IMR-90 (cell line): ENCODE measurements at regions not wholly inside any gene's neighbourhood (a gene's known extent, or its start where the extent isn't known, plus 50 kb on each side); places are given as distances from the start of the nearest gene placed in this dataset.

Experiments
- ATAC-seq: fragments of 200-7000 bp; cut with Tn5 transposase; 2 replicates; pipeline ENCODE4 v1.9.1; 2020; ENCODE audit warnings: low read depth, mild to moderate bottlenecking, moderate library complexity
- BruUV-seq: library from RNA; stranded (reverse); fragments of 400-500 nt; replicated peaks from 2 replicates; lab custom pipeline; 2021; lab: Mats Ljungman, UMichigan
- CTCF ChIA-PET: fragments of 300-600 bp; formaldehyde crosslinking; extraction: SDS; loops from one replicate; lab custom pipeline; 2021; ENCODE audit warnings: antibody characterized with exemption; lab: Yijun Ruan, JAX
- POLR2A ChIA-PET: fragments of 300-600 bp; sonication (Branson Sonifier 250); formaldehyde crosslinking; loops from one replicate; lab custom pipeline; 2022; ENCODE audit warnings: antibody characterized with exemption; ENCODE audit not compliant: unreplicated experiment; lab: Charles Lee
- DNase-seq: peaks from one replicate; pipeline ENCODE4 v3.0.0; 2013
- H2AFZ ChIP-seq: replicated peaks from 2 replicates; pipeline ENCODE3; 2013; ENCODE audit warnings: low read length, mild to moderate bottlenecking; ENCODE audit not compliant: poor library complexity
- H2AK5ac ChIP-seq: 2 replicates; pipeline ENCODE4 v1.6.1; 2013; ENCODE audit warnings: low read depth, low read length, inconsistent platforms
- H2AK9ac ChIP-seq: replicated peaks from 2 replicates; pipeline ENCODE3; 2013; ENCODE audit warnings: mild to moderate bottlenecking, low read depth, low read length, moderate library complexity; ENCODE audit not compliant: poor library complexity
- H2BK120ac ChIP-seq: 2 replicates; pipeline ENCODE4 v1.6.1; 2013; ENCODE audit warnings: low read depth, low read length, inconsistent platforms
- H2BK15ac ChIP-seq: 3 replicates; pipeline ENCODE4 v1.6.1; 2013; ENCODE audit warnings: low read depth, low read length, inconsistent platforms
- H2BK20ac ChIP-seq: 2 replicates; pipeline ENCODE4 v1.6.1; 2013; ENCODE audit warnings: low read depth, mild to moderate bottlenecking, inconsistent platforms, low read length, moderate library complexity
- H2BK5ac ChIP-seq: 2 replicates; pipeline ENCODE4 v1.6.1; 2013; ENCODE audit warnings: mild to moderate bottlenecking, low read depth, low read length, inconsistent platforms; ENCODE audit not compliant: poor library complexity, severe bottlenecking
- H3K14ac ChIP-seq: replicated peaks from 2 replicates; pipeline ENCODE4 v1.6.1; 2013; ENCODE audit warnings: low read depth, low read length, inconsistent platforms
- H3K18ac ChIP-seq: 2 replicates; pipeline ENCODE4 v1.6.1; 2013; ENCODE audit warnings: low read depth, low read length, control low read depth
- H3K23ac ChIP-seq: 2 replicates; pipeline ENCODE4 v1.6.1; 2013; ENCODE audit warnings: low read depth, low read length, inconsistent platforms
- H3K27ac ChIP-seq: 2 replicates; pipeline ENCODE4 v1.5.1; 2013; ENCODE audit warnings: mild to moderate bottlenecking, control low read depth, low read length; ENCODE audit not compliant: insufficient read depth
- H3K27me3 ChIP-seq: 2 replicates; pipeline ENCODE4 v1.6.1; 2013; ENCODE audit warnings: low read length; ENCODE audit not compliant: control insufficient read depth, insufficient read depth
- H3K36me3 ChIP-seq: 2 replicates; pipeline ENCODE4 v1.6.1; 2013; ENCODE audit warnings: low read length, mixed read lengths; ENCODE audit not compliant: control insufficient read depth, insufficient read depth
- H3K4ac ChIP-seq: 2 replicates; pipeline ENCODE4 v1.6.1; 2013; ENCODE audit warnings: low read depth, low read length, inconsistent platforms
- H3K4me1 ChIP-seq: 2 replicates; pipeline ENCODE4 v1.6.1; 2013; ENCODE audit warnings: low read length, mixed read lengths; ENCODE audit not compliant: control insufficient read depth, insufficient read depth
- H3K4me2 ChIP-seq: 2 replicates; pipeline ENCODE4 v1.6.1; 2013; ENCODE audit warnings: low read depth, mild to moderate bottlenecking, control low read depth, low read length, moderate library complexity
- H3K4me3 ChIP-seq: 2 replicates; pipeline ENCODE4 v1.5.1; 2013; ENCODE audit warnings: low read depth, mild to moderate bottlenecking, control low read depth, low read length, moderate library complexity; ENCODE audit not compliant: insufficient read depth
- H3K56ac ChIP-seq: 2 replicates; pipeline ENCODE4 v1.6.1; 2013; ENCODE audit warnings: low read length, inconsistent platforms; ENCODE audit not compliant: insufficient read depth; ENCODE audit errors: extremely low read depth
- H3K79me1 ChIP-seq, 2 experiments: 2 replicates each; pipeline ENCODE4 v1.6.1; 2013; ENCODE audit warnings: low read length in 2 of 2, inconsistent platforms in 1 of 2, low read depth in 1 of 2
- H3K9ac ChIP-seq: 2 replicates; pipeline ENCODE4 v1.6.1; 2013; ENCODE audit warnings: low read depth, low read length, control low read depth
- H3K9me1 ChIP-seq: 2 replicates; pipeline ENCODE4 v1.6.1; 2013; ENCODE audit warnings: low read length, inconsistent platforms; ENCODE audit not compliant: insufficient read depth
- H3K9me3 ChIP-seq: 2 replicates; pipeline ENCODE4 v1.6.1; 2013; ENCODE audit warnings: low read length; ENCODE audit not compliant: control insufficient read depth, insufficient read depth
- H4K20me1 ChIP-seq: 2 replicates; pipeline ENCODE4 v1.6.1; 2013; ENCODE audit warnings: low read length, inconsistent platforms; ENCODE audit not compliant: insufficient read depth
- H4K5ac ChIP-seq: 2 replicates; pipeline ENCODE4 v1.6.1; 2013; ENCODE audit warnings: mild to moderate bottlenecking, low read depth, low read length, control low read depth
- H4K8ac ChIP-seq, 2 experiments: 2 replicates each; pipeline ENCODE4 v1.6.1; 2013; ENCODE audit warnings: low read depth in 2 of 2, low read length in 2 of 2, control low read depth in 1 of 2, inconsistent platforms in 1 of 2
- H4K91ac ChIP-seq: 2 replicates; pipeline ENCODE4 v1.6.1; 2013; ENCODE audit warnings: low read depth, low read length, inconsistent platforms; ENCODE audit not compliant: insufficient read depth
- CEBPB ChIP-seq: IDR thresholded peaks from 2 replicates; pipeline ENCODE4 v1.6.1; 2012; ENCODE audit warnings: low read depth, low read length, improper control_type of control experiment
- MAZ ChIP-seq: IDR thresholded peaks from 2 replicates; pipeline ENCODE4 v1.6.1; 2012; ENCODE audit warnings: low read depth, mild to moderate bottlenecking, low read length, improper control_type of control experiment, moderate library complexity, borderline replicate concordance
- WGBS, 2 experiments: methylation state at CpG; one replicate each; pipeline versions ENCODE4 v1.1.5 to v1.1.7; 2013; ENCODE audit warnings: missing lambda C conversion rate in 2 of 2; ENCODE audit not compliant: insufficient read length in 1 of 2; ENCODE audit errors: extremely low coverage in 2 of 2; 5-methylcytosine and 5-hydroxymethylcytosine counted together
- dilution Hi-C: fragments of 300-500 bp; cut with HindIII; formaldehyde crosslinking; loops from one replicate; pipeline ENCODE4 v1.14.3; 2018; ENCODE audit warnings: low sequenced_read_pairs; ENCODE audit not compliant: unreplicated experiment
- in situ Hi-C: fragments of 300-500 bp; cut with MboI; formaldehyde crosslinking; loops from 3 replicates; pipeline ENCODE4 v1.14.3; 2019; ENCODE audit warnings: low sequenced_read_pairs, inconsistent platforms, mixed read lengths
- intact Hi-C: fragments of 100-400 bp; cut with micrococcal nuclease; formaldehyde crosslinking; loops from 2 replicates; pipeline ENCODE4 v1.10.0; 2022

- BruUV-seq = no TSS peak
- Histone ChIP-seq H3K4me1 (no peaks in the 10 kb centered on the region), H2AFZ (no peak overlapping the region), H2AK9ac (no peak overlapping the region), H3K56ac (no peak overlapping the region), H4K5ac (no peak overlapping the region), H2AK5ac (no peak overlapping the region), H3K14ac (no peak overlapping the region), H3K4me3 (no peak overlapping the region), H3K36me3 (no peaks in the 10 kb centered on the region), H4K8ac (no peak overlapping the region), H3K27ac (no peak overlapping the region), H4K20me1 (no peaks in the 10 kb centered on the region), H3K9me1 (no peaks in the 10 kb centered on the region), H2BK120ac (no peak overlapping the region), H3K79me1 (no peaks in the 10 kb centered on the region), H2BK20ac (no peak overlapping the region), H3K27me3 (no peaks in the 10 kb centered on the region; the same call in 1 of the 2 replicates), H3K18ac (no peak overlapping the region), H3K4ac (no peak overlapping the region), H3K23ac (no peak overlapping the region), H3K4me2 (no peak overlapping the region), H2BK15ac (no peak overlapping the region), H3K9ac (no peak overlapping the region), H4K91ac (no peak overlapping the region), H2BK5ac (no peak overlapping the region), H3K9me3 (no peaks in the 10 kb centered on the region)
- in situ Hi-C loops = no loop called here
- ChIA-PET CTCF (no interaction called here), POLR2A (no interaction called here)
- TF ChIP-seq MAZ (no peak), CEBPB (no peak)
- ATAC-seq = no peak
- intact Hi-C loops = no loop called here
- DNase-seq = no peak
- dilution Hi-C loops = no loop called here
- no CpG with 5 or more reads among the region's 2 CpGs for WGBS, 2 experiments
Observed at GRCh38 chr11:92857407-92857806, 112.0 kb upstream of the MTNR1B start.
